ENCODE measurements at regions not wholly inside any gene's neighbourhood (a gene's known extent, or its start where the extent isn't known, plus 50 kb on each side); places are given as distances from the start of the nearest gene placed in this dataset.

DNA sequence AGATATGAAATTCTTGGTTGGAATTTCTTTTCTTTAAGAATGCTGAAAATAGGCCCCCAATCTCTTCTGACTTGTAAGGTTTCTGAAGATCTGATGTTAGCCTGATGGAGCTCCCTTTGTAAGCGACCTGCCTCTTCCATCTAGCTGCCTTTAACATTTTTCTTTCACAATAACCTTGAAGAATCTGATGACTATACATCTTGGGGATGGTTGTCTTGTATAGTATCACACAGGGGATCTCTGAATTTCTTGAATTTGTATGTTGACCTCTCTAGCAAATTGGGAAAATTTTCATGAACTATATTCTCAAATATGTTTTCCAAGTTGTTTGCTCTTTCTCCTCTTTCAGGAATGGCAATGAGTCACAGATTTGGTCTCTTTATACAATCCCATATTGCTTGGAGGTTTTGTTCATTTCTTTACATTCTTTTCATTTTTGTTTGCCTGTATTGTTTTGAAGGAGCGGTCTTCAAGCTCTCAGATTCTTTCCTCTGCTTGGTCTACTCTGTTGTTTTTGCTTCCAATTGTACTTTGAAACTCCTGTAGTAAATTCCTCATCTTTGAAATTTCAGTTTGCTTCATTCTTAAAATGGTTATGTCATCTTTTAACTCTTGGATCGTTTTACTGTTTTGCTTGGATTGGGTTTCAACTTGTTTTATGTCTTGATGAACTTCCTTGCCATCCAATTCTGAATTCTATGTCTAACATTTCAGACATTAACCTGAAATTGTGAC is 245.2 kb upstream of the TARS1 start:
- TF ChIP-seq, protein P1, sequence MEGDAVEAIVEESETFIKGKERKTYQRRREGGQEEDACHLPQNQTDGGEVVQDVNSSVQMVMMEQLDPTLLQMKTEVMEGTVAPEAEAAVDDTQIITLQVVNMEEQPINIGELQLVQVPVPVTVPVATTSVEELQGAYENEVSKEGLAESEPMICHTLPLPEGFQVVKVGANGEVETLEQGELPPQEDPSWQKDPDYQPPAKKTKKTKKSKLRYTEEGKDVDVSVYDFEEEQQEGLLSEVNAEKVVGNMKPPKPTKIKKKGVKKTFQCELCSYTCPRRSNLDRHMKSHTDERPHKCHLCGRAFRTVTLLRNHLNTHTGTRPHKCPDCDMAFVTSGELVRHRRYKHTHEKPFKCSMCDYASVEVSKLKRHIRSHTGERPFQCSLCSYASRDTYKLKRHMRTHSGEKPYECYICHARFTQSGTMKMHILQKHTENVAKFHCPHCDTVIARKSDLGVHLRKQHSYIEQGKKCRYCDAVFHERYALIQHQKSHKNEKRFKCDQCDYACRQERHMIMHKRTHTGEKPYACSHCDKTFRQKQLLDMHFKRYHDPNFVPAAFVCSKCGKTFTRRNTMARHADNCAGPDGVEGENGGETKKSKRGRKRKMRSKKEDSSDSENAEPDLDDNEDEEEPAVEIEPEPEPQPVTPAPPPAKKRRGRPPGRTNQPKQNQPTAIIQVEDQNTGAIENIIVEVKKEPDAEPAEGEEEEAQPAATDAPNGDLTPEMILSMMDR (IDR thresholded peaks at IDR 0.05): no peak
- TF ChIP-seq POLR2A (IDR thresholded peaks at IDR 0.05; ENCODE audit: low read depth) (no peak), POLR2AphosphoS5 (IDR thresholded peaks at IDR 0.05) (no peak)

All from esophagus muscularis mucosa (tissue), 3 donors.